Duodenal mucosa (tissue), 2 donors: ENCODE measurements at regions not wholly inside any gene's neighbourhood (a gene's known extent, or its start where the extent isn't known, plus 50 kb on each side); places are given as distances from the start of the nearest gene placed in this dataset.

Experiments
- H3K27ac ChIP-seq: one replicate; pipeline ENCODE4 v1.7.0; 2013; ENCODE audit warnings: low read depth, low read length
- H3K27me3 ChIP-seq, 2 donors: one replicate each; pipeline ENCODE4 v1.7.0; 2013; ENCODE audit warnings: low read length in 2 of 2, control low read depth in 1 of 2; ENCODE audit not compliant: insufficient read depth in 2 of 2, control insufficient read depth in 1 of 2
- H3K36me3 ChIP-seq, 2 donors: one replicate each; pipeline ENCODE4 v1.7.0; 2013; ENCODE audit warnings: low read length in 2 of 2, control low read depth in 1 of 2; ENCODE audit not compliant: insufficient read depth in 2 of 2, control insufficient read depth in 1 of 2
- H3K4me1 ChIP-seq, 2 donors: one replicate each; pipeline ENCODE4 v1.7.0; 2013; ENCODE audit warnings: low read length in 2 of 2, control low read depth in 1 of 2; ENCODE audit not compliant: insufficient read depth in 2 of 2, control insufficient read depth in 1 of 2
- H3K4me3 ChIP-seq, 2 donors: one replicate each; pipeline ENCODE4 v1.7.0; 2013; ENCODE audit warnings: low read length in 2 of 2, low read depth in 1 of 2
- H3K9ac ChIP-seq, 2 donors: one replicate each; pipeline ENCODE4 v1.7.0; 2013; ENCODE audit warnings: low read length in 2 of 2, low read depth in 1 of 2
- H3K9me3 ChIP-seq, 2 donors: one replicate each; pipeline ENCODE4 v1.7.0; 2013; ENCODE audit warnings: low read length in 2 of 2, control low read depth in 1 of 2; ENCODE audit not compliant: control insufficient read depth in 1 of 2

GRCh38 chr6:11875325-11876109 is 96.9 kb upstream of the ADTRP start:
- Histone ChIP-seq H3K36me3 (no peaks in the 10 kb centered on the region), H3K9me3 (no peaks in the 10 kb centered on the region), H3K27ac (no peak overlapping the region), H3K4me1 (no peaks in the 10 kb centered on the region), H3K9ac (no peak overlapping the region), H3K27me3 (peaks cover 0 to 4% of the 10 kb centered on the region in 2 donors), H3K4me3 (no peak overlapping the region)

GRCh38 chr6:11869672-11870340 is 91.2 kb upstream of the ADTRP start:
- Histone ChIP-seq H3K4me3 (no peak overlapping the region), H3K9me3 (no peaks in the 10 kb centered on the region), H3K27ac (no peak overlapping the region), H3K27me3 (no peaks in the 10 kb centered on the region), H3K36me3 (no peaks in the 10 kb centered on the region), H3K9ac (no peak overlapping the region), H3K4me1 (no peaks in the 10 kb centered on the region)

- Histone ChIP-seq H3K4me3 (no peak overlapping the region), H3K27ac (no peak overlapping the region), H3K36me3 (no peaks in the 10 kb centered on the region), H3K27me3 (no peaks in the 10 kb centered on the region), H3K4me1 (no peaks in the 10 kb centered on the region), H3K9ac (no peak overlapping the region), H3K9me3 (no peaks in the 10 kb centered on the region)
Observed at GRCh38 chr6:11868392-11868791, 89.8 kb upstream of the ADTRP start.

GRCh38 chr6:11865680-11866300 is 87.2 kb upstream of the ADTRP start:
- H3K9ac ChIP-seq = no peak overlapping the region
- no peaks in the 10 kb centered on the region for H3K4me1 ChIP-seq
- H3K27ac ChIP-seq = no peak overlapping the region
- H3K4me3 ChIP-seq = no peak overlapping the region
- no peaks in the 10 kb centered on the region for H3K9me3 ChIP-seq
- no peaks in the 10 kb centered on the region for H3K36me3 ChIP-seq
- no peaks in the 10 kb centered on the region for H3K27me3 ChIP-seq

GRCh38 chr6:11858439-11858838 is 79.8 kb upstream of the ADTRP start:
- H3K4me1 ChIP-seq = no peaks in the 10 kb centered on the region
- no peaks in the 10 kb centered on the region for H3K27me3 ChIP-seq
- no peak overlapping the region for H3K27ac ChIP-seq
- no peaks in the 10 kb centered on the region for H3K36me3 ChIP-seq
- H3K9me3 ChIP-seq = no peaks in the 10 kb centered on the region
- no peak overlapping the region for H3K9ac ChIP-seq
- H3K4me3 ChIP-seq = no peak overlapping the region

GRCh38 chr6:11855743-11856142 is 77.1 kb upstream of the ADTRP start:
- Histone ChIP-seq H3K4me1 (no peaks in the 10 kb centered on the region), H3K36me3 (no peaks in the 10 kb centered on the region), H3K27ac (no peak overlapping the region), H3K9ac (no peak overlapping the region), H3K27me3 (no peaks in the 10 kb centered on the region), H3K9me3 (no peaks in the 10 kb centered on the region), H3K4me3 (no peak overlapping the region)

- H3K4me1 ChIP-seq = no peaks in the 10 kb centered on the region
- no peaks in the 10 kb centered on the region for H3K9me3 ChIP-seq
- H3K36me3 ChIP-seq = no peaks in the 10 kb centered on the region
- H3K4me3 ChIP-seq = no peak overlapping the region
- no peak overlapping the region for H3K27ac ChIP-seq
- no peaks in the 10 kb centered on the region for H3K27me3 ChIP-seq
- H3K9ac ChIP-seq = no peak overlapping the region
Observed at GRCh38 chr6:11854408-11855165, 76.0 kb upstream of the ADTRP start.

- Histone ChIP-seq H3K4me3 (no peak overlapping the region), H3K9ac (no peak overlapping the region), H3K9me3 (no peaks in the 10 kb centered on the region), H3K36me3 (no peaks in the 10 kb centered on the region), H3K27ac (no peak overlapping the region), H3K4me1 (no peaks in the 10 kb centered on the region), H3K27me3 (no peaks in the 10 kb centered on the region)
Observed at GRCh38 chr6:11853678-11854407, 75.2 kb upstream of the ADTRP start.

GRCh38 chr6:11852061-11852651 is 73.6 kb upstream of the ADTRP start:
- Histone ChIP-seq H3K27me3 (no peaks in the 10 kb centered on the region), H3K4me3 (no peak overlapping the region), H3K9ac (no peak overlapping the region), H3K36me3 (no peaks in the 10 kb centered on the region), H3K4me1 (no peaks in the 10 kb centered on the region), H3K9me3 (no peaks in the 10 kb centered on the region), H3K27ac (no peak overlapping the region)
